Neural cell (in vitro differentiated cells): ENCODE measurements at regions not wholly inside any gene's neighbourhood (a gene's known extent, or its start where the extent isn't known, plus 50 kb on each side); places are given as distances from the start of the nearest gene placed in this dataset.

ENCODE experiments used
- H2AFZ ChIP-seq: fragments of 200-600, 300-800 bp; sonication (generic), shearing (Covaris generic); 2 replicates; pipeline ENCODE4 v1.6.0; 2014; ENCODE audit warnings: low read depth, mild to moderate bottlenecking, antibody characterized with exemption, low read length, moderate library complexity
- H3F3A ChIP-seq: fragments of 200-600 bp; shearing (Covaris generic); 2 replicates; pipeline ENCODE4 v1.6.1; 2016; ENCODE audit warnings: mild to moderate bottlenecking, moderate library complexity, mixed read lengths, antibody characterized with exemption, low read length; ENCODE audit not compliant: insufficient read depth, poor library complexity, severe bottlenecking
- H3K27ac ChIP-seq: fragments of 200-600, 300-800 bp; sonication (generic), shearing (Covaris generic); 2 replicates; pipeline ENCODE4 v1.5.1; 2014; ENCODE audit warnings: mild to moderate bottlenecking, low read length, moderate library complexity
- H3K27me3 ChIP-seq: fragments of 300-800, 200-600 bp; sonication (generic), shearing (Covaris generic); 2 replicates; pipeline ENCODE4 v1.6.0; 2014; ENCODE audit warnings: mild to moderate bottlenecking, low read depth, low read length, moderate library complexity; ENCODE audit not compliant: insufficient read depth
- H3K36me3 ChIP-seq: fragments of 300-800, 200-600 bp; sonication (generic), shearing (Covaris generic); 2 replicates; pipeline ENCODE4 v1.5.1; 2014; ENCODE audit warnings: mild to moderate bottlenecking, antibody characterized with exemption, low read length, moderate library complexity; ENCODE audit not compliant: insufficient read depth
- H3K4me2 ChIP-seq: fragments of 300-800, 200-600 bp; sonication (generic), shearing (Covaris generic); 2 replicates; pipeline ENCODE4 v1.6.0; 2014; ENCODE audit warnings: mild to moderate bottlenecking, low read length
- H3K4me3 ChIP-seq: fragments of 300-800, 200-600 bp; sonication (generic), shearing (Covaris generic); 2 replicates; pipeline ENCODE4 v1.5.1; 2014; ENCODE audit warnings: mild to moderate bottlenecking, low read length, moderate library complexity
- H3K79me2 ChIP-seq: fragments of 200-600 bp; shearing (Covaris generic); replicated peaks from 2 replicates; pipeline ENCODE4 v1.6.0; 2014; ENCODE audit warnings: mild to moderate bottlenecking, low read length, moderate library complexity; ENCODE audit not compliant: insufficient read depth
- H3K9ac ChIP-seq: fragments of 300-800, 200-600 bp; sonication (generic), shearing (Covaris generic); 2 replicates; pipeline ENCODE4 v1.6.1; 2016; ENCODE audit warnings: mild to moderate bottlenecking, low read length, mixed read lengths
- H3K9me2 ChIP-seq: fragments of 200-600 bp; shearing (Covaris generic); 2 replicates; pipeline ENCODE4 v1.6.1; 2016; ENCODE audit warnings: mild to moderate bottlenecking, low read length, mixed read lengths; ENCODE audit not compliant: insufficient read depth
- H3K9me3 ChIP-seq: fragments of 200-600, 300-800 bp; sonication (generic), shearing (Covaris generic); 2 replicates; pipeline ENCODE4 v1.6.1; 2016; ENCODE audit warnings: mild to moderate bottlenecking, mixed run types, low read length, moderate library complexity, mixed read lengths
- H4K20me1 ChIP-seq: fragments of 200-600 bp; shearing (Covaris generic); 2 replicates; pipeline ENCODE4 v1.6.1; 2016; ENCODE audit warnings: mild to moderate bottlenecking, mixed run types; ENCODE audit not compliant: insufficient read depth
- EP300 ChIP-seq: fragments of 450-650 bp; conservative IDR thresholded peaks from 2 replicates; pipeline ENCODE4 v1.6.1; 2014; ENCODE audit warnings: antibody characterized with exemption, mild to moderate bottlenecking, moderate library complexity; ENCODE audit not compliant: poor library complexity, severe bottlenecking
- EZH2 ChIP-seq: fragments of 200-600, 300-800 bp; shearing (Covaris generic), sonication (generic); IDR thresholded peaks from 2 replicates; pipeline ENCODE4 v1.6.1; 2014; ENCODE audit warnings: antibody characterized with exemption, low read length, borderline replicate concordance, mild to moderate bottlenecking; ENCODE audit not compliant: insufficient read depth, poor library complexity, severe bottlenecking
- MXI1 ChIP-seq: fragments of 450-650 bp; conservative IDR thresholded peaks from 2 replicates; pipeline ENCODE4 v1.6.1; 2014; ENCODE audit warnings: antibody characterized with exemption, mild to moderate bottlenecking; ENCODE audit not compliant: poor library complexity, severe bottlenecking
- POLR2AphosphoS5 ChIP-seq: IDR thresholded peaks from 2 replicates; pipeline ENCODE4 v1.6.1; 2012
- RAD21 ChIP-seq: fragments of 450-650 bp; conservative IDR thresholded peaks from 2 replicates; pipeline ENCODE4 v1.6.1; 2014; ENCODE audit warnings: antibody characterized with exemption, mild to moderate bottlenecking, moderate library complexity
- REST ChIP-seq: IDR thresholded peaks from 2 replicates; pipeline ENCODE4 v1.6.1; 2012; ENCODE audit warnings: borderline replicate concordance
- SMC3 ChIP-seq: fragments of 450-650 bp; conservative IDR thresholded peaks from 2 replicates; pipeline ENCODE4 v1.6.1; 2014; ENCODE audit warnings: antibody characterized with exemption, mild to moderate bottlenecking, moderate library complexity; ENCODE audit not compliant: poor library complexity
- TAF1 ChIP-seq: IDR thresholded peaks from 2 replicates; pipeline ENCODE4 v1.6.1; 2012; ENCODE audit warnings: low read depth
- TF ChIP-seq, protein P1 (sequence below): fragments of 450-650 bp; IDR thresholded peaks from 2 replicates; pipeline ENCODE4 v1.5.1; 2014; ENCODE audit warnings: antibody characterized with exemption, mild to moderate bottlenecking, moderate library complexity; ENCODE audit not compliant: poor library complexity, severe bottlenecking

DNA sequence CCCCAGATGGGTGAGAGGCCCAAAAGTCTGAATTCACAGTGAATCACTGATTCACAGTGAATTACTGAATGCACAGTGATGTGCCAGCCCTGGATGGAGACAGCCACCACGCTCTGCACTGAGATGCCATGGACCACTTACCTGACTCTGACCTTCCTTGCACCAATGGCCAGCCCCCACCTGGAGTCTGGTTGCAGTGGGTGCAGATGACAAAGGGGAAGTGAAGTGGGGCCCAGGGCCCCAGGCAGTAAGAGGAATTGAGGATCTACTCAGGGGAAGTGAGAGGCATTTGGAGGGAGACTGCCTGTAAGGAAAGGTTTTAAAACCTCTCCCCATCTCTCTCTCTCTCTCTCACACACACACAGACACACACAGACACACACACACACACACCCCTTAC is 412.1 kb downstream of the CYLC2 start:
- no peaks in the 10 kb centered on the region for H3F3A ChIP-seq
- H3K4me2 ChIP-seq: no peak overlapping the region
- H3K4me3 ChIP-seq: no peak overlapping the region
- TF ChIP-seq REST: no peak
- no peak for TF ChIP-seq SMC3
- no peak for TF ChIP-seq EZH2
- TF ChIP-seq POLR2AphosphoS5: no peak
- TF ChIP-seq, protein P1, sequence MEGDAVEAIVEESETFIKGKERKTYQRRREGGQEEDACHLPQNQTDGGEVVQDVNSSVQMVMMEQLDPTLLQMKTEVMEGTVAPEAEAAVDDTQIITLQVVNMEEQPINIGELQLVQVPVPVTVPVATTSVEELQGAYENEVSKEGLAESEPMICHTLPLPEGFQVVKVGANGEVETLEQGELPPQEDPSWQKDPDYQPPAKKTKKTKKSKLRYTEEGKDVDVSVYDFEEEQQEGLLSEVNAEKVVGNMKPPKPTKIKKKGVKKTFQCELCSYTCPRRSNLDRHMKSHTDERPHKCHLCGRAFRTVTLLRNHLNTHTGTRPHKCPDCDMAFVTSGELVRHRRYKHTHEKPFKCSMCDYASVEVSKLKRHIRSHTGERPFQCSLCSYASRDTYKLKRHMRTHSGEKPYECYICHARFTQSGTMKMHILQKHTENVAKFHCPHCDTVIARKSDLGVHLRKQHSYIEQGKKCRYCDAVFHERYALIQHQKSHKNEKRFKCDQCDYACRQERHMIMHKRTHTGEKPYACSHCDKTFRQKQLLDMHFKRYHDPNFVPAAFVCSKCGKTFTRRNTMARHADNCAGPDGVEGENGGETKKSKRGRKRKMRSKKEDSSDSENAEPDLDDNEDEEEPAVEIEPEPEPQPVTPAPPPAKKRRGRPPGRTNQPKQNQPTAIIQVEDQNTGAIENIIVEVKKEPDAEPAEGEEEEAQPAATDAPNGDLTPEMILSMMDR: no peak
- no peak for TF ChIP-seq MXI1
- TF ChIP-seq EP300: no peak
- TF ChIP-seq TAF1: no peak
- TF ChIP-seq RAD21: no peak
- no peak overlapping the region for H2AFZ ChIP-seq
- no peaks in the 10 kb centered on the region for H4K20me1 ChIP-seq
- H3K36me3 ChIP-seq: no peaks in the 10 kb centered on the region
- no peak overlapping the region for H3K9ac ChIP-seq
- H3K27ac ChIP-seq: no peak overlapping the region
- no peaks in the 10 kb centered on the region for H3K9me2 ChIP-seq
- no peaks in the 10 kb centered on the region for H3K79me2 ChIP-seq
- no peaks in the 10 kb centered on the region for H3K27me3 ChIP-seq
- H3K9me3 ChIP-seq: no peaks in the 10 kb centered on the region

- H3K4me3 ChIP-seq: no peak overlapping the region
- H3K4me2 ChIP-seq: no peak overlapping the region
These were observed 414.9 kb downstream of the CYLC2 start for GRCh38 chr9:103410059-103410458.

More at GRCh38 chr9:103410059-103410458, 414.9 kb downstream of the CYLC2 start:
- no peak for TF ChIP-seq RAD21
- no peak for TF ChIP-seq TAF1
- TF ChIP-seq REST: no peak
- no peak for TF ChIP-seq MXI1
- TF ChIP-seq POLR2AphosphoS5: no peak
- TF ChIP-seq, protein P1: no peak
- no peak for TF ChIP-seq EP300
- no peak for TF ChIP-seq EZH2
- no peak for TF ChIP-seq SMC3
- Histone ChIP-seq H3K79me2 (no peaks in the 10 kb centered on the region), H3K9me2 (no peaks in the 10 kb centered on the region), H3K9ac (no peak overlapping the region), H4K20me1 (no peaks in the 10 kb centered on the region), H3F3A (no peaks in the 10 kb centered on the region), H3K27me3 (no peaks in the 10 kb centered on the region), H3K27ac (no peak overlapping the region), H3K36me3 (no peaks in the 10 kb centered on the region), H3K9me3 (no peaks in the 10 kb centered on the region), H2AFZ (no peak overlapping the region)
